ENCODE measurements at regions not wholly inside any gene's neighbourhood (a gene's known extent, or its start where the extent isn't known, plus 50 kb on each side); places are given as distances from the start of the nearest gene placed in this dataset.
A peak's percentile ranks its signal among the peaks of the same experiment; 100 is the strongest.
"Not testable (repeated sequence)": the region's sequence is repeated elsewhere in the genome, so short reads cannot be mapped to it uniquely, and the experiment has no call there.

GRCh38 chr10:81594991-81595390 lies 280.0 kb upstream of the NRG3 start:
- TF ChIP-seq, protein P1, sequence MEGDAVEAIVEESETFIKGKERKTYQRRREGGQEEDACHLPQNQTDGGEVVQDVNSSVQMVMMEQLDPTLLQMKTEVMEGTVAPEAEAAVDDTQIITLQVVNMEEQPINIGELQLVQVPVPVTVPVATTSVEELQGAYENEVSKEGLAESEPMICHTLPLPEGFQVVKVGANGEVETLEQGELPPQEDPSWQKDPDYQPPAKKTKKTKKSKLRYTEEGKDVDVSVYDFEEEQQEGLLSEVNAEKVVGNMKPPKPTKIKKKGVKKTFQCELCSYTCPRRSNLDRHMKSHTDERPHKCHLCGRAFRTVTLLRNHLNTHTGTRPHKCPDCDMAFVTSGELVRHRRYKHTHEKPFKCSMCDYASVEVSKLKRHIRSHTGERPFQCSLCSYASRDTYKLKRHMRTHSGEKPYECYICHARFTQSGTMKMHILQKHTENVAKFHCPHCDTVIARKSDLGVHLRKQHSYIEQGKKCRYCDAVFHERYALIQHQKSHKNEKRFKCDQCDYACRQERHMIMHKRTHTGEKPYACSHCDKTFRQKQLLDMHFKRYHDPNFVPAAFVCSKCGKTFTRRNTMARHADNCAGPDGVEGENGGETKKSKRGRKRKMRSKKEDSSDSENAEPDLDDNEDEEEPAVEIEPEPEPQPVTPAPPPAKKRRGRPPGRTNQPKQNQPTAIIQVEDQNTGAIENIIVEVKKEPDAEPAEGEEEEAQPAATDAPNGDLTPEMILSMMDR (conservative IDR thresholded peaks at IDR 0.05; ENCODE audit: low read depth, low read length), result no peak
- H3K4me3 ChIP-seq (ENCODE audit: low read length), result no peak overlapping the region
- no peak for DNase-seq (ENCODE audit: low read depth)

GRCh38 chr10:81600185-81600584 lies 274.8 kb upstream of the NRG3 start:
- H3K4me3 ChIP-seq (ENCODE audit: low read length), result no peak overlapping the region
- TF ChIP-seq, protein P1 (conservative IDR thresholded peaks at IDR 0.05; ENCODE audit: low read depth, low read length), result no peak
- DNase-seq (ENCODE audit: low read depth), result peak; percentile 17

GRCh38 chr10:81603106-81603620 lies 271.8 kb upstream of the NRG3 start:
- DNase-seq (ENCODE audit: low read depth), result no peak
- H3K4me3 ChIP-seq (ENCODE audit: low read length), result no peak overlapping the region
- TF ChIP-seq, protein P1 (conservative IDR thresholded peaks at IDR 0.05; ENCODE audit: low read depth, low read length), result no peak

- H3K4me3 ChIP-seq (ENCODE audit: low read length); DNase-seq (ENCODE audit: low read depth): not testable (repeated sequence)
Measured at GRCh38 chr10:81644485-81644884, 230.5 kb upstream of the NRG3 start.

DNA sequence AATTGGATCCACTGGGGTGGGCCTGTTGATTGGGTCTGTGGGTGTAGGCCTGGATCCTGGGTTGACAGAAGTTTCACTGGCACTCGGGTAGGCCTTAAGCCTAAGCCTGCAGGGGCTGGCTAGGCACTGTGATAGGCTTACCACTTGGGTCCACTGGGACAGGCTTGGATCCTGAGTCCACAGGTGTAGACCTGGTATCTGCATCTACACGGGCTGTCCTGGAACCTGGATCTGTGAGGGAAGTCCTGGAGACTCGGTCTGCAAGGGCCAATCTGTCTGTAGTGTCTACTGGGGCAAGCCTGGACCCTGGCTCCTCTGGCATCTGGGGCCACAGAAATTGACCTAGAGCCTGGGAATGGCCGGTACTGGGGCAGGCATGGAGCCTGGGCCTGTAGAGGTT lies 219.0 kb upstream of the NRG3 start:
- no peak overlapping the region for H3K4me3 ChIP-seq (ENCODE audit: low read length)
- TF ChIP-seq, protein P1 (conservative IDR thresholded peaks at IDR 0.05; ENCODE audit: low read depth, low read length), result no peak
- no peak for DNase-seq (ENCODE audit: low read depth)

GRCh38 chr10:81662837-81663236 lies 212.2 kb upstream of the NRG3 start:
- no peak for DNase-seq (ENCODE audit: low read depth)
- H3K4me3 ChIP-seq (ENCODE audit: low read length), result no peak overlapping the region
- TF ChIP-seq, protein P1 (conservative IDR thresholded peaks at IDR 0.05; ENCODE audit: low read depth, low read length), result no peak

DNA sequence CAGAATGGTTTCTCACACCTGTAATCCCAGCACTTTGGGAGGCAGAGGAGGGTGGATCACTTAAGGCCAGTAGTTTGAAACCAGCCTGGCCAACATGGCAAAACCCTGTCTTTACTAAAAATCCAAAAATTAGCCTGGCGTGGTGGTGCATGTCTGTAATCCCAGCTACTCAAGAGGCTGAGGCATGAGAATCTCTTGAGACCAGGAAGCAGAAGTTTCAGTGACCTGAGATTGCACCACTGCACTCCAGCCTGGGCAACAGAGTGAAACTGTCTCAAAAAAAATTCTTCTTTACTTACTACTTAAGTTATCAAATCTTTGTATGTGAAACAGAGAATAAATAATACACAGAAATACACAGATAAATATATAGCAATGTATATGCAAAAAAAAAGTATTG lies 210.2 kb upstream of the NRG3 start:
- H3K4me3 ChIP-seq (ENCODE audit: low read length); DNase-seq (ENCODE audit: low read depth): not testable (repeated sequence)

DNA sequence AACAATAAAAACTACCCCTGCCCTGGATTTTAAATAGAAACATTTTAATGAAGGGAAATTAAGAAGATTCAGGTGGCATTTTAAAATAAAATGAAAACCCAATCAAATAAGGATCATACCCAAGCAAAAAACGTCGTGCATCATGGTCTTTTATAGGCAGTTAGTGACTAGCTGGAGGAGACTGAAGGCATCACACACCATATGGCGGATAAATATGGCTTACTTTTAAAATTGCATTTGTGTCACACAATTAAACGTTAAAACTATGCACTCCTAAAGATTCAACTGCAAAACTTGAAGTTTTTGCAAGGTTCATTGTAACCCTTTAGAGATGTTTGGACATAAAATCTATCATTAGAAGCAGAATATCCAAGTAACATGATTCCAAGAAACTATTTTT lies 200.1 kb upstream of the NRG3 start:
- H3K4me3 ChIP-seq (ENCODE audit: low read length), result no peak overlapping the region
- TF ChIP-seq, protein P1 (conservative IDR thresholded peaks at IDR 0.05; ENCODE audit: low read depth, low read length), result no peak
- no peak for DNase-seq (ENCODE audit: low read depth)

Measured in retinal pigment epithelial cell (primary cell).